Fibroblast of peridontal ligament (primary cell): ENCODE measurements at regions not wholly inside any gene's neighbourhood (a gene's known extent, or its start where the extent isn't known, plus 50 kb on each side); places are given as distances from the start of the nearest gene placed in this dataset.
"Not testable (repeated sequence)": the region's sequence is repeated elsewhere in the genome, so short reads cannot be mapped to it uniquely, and the experiment has no call there.

Experiments
- DNase-seq: peaks from one replicate; pipeline ENCODE4 v3.0.0-alpha.2; 2010; ENCODE audit errors: extremely low read depth

- no peak for DNase-seq
Measured at GRCh38 chr7:89771003-89771636, 383.1 kb upstream of the STEAP1 start.

GRCh38 chr7:89772276-89772675 lies 382.0 kb upstream of the STEAP1 start:
- DNase-seq = no peak

- DNase-seq = no peak
Measured at GRCh38 chr7:89773611-89774010, 380.7 kb upstream of the STEAP1 start.

- DNase-seq = no peak
Measured at GRCh38 chr7:89775459-89775858, 378.8 kb upstream of the STEAP1 start.

GRCh38 chr7:89776980-89777379 lies 377.3 kb upstream of the STEAP1 start:
- no peak for DNase-seq

- DNase-seq = no peak
Measured at GRCh38 chr7:89777499-89777898, 376.8 kb upstream of the STEAP1 start.

- DNase-seq = no peak
Measured at GRCh38 chr7:89780291-89780690, 374.0 kb upstream of the STEAP1 start.

GRCh38 chr7:89796481-89796880 lies 357.8 kb upstream of the STEAP1 start:
- no peak for DNase-seq

GRCh38 chr7:89797965-89798598 lies 356.2 kb upstream of the STEAP1 start:
- no peak for DNase-seq

- no peak for DNase-seq
Measured at GRCh38 chr7:89798599-89798996, 355.7 kb upstream of the STEAP1 start.

- no peak for DNase-seq
Measured at GRCh38 chr7:89800761-89801160, 353.5 kb upstream of the STEAP1 start.

GRCh38 chr7:89809291-89809690 lies 345.0 kb upstream of the STEAP1 start:
- no peak for DNase-seq

GRCh38 chr7:89813081-89813480 lies 341.2 kb upstream of the STEAP1 start:
- no peak for DNase-seq

GRCh38 chr7:89826121-89826520 lies 328.1 kb upstream of the STEAP1 start:
- no peak for DNase-seq

GRCh38 chr7:89826557-89826956 lies 327.7 kb upstream of the STEAP1 start:
- DNase-seq = no peak

GRCh38 chr7:89837515-89837914 lies 316.8 kb upstream of the STEAP1 start:
- DNase-seq = peak; percentile 0

GRCh38 chr7:89839329-89839728 lies 314.9 kb upstream of the STEAP1 start:
- DNase-seq = no peak

- no peak for DNase-seq
Measured at GRCh38 chr7:89845952-89846351, 308.3 kb upstream of the STEAP1 start.

- DNase-seq = no peak
Measured at GRCh38 chr7:89849052-89849451, 305.2 kb upstream of the STEAP1 start.

- not testable (repeated sequence) for DNase-seq
Measured at GRCh38 chr7:89857053-89857452, 297.2 kb upstream of the STEAP1 start.

GRCh38 chr7:89857767-89858166 lies 296.5 kb upstream of the STEAP1 start:
- DNase-seq = no peak

GRCh38 chr7:89887489-89887888 lies 266.8 kb upstream of the STEAP1 start:
- peak; percentile 1 for DNase-seq

- no peak for DNase-seq
Measured at GRCh38 chr7:89908736-89909135, 245.5 kb upstream of the STEAP1 start.

GRCh38 chr7:89914711-89915110 lies 239.6 kb upstream of the STEAP1 start:
- DNase-seq = no peak
